ENCODE measurements at regions not wholly inside any gene's neighbourhood (a gene's known extent, or its start where the extent isn't known, plus 50 kb on each side); places are given as distances from the start of the nearest gene placed in this dataset.

DNA sequence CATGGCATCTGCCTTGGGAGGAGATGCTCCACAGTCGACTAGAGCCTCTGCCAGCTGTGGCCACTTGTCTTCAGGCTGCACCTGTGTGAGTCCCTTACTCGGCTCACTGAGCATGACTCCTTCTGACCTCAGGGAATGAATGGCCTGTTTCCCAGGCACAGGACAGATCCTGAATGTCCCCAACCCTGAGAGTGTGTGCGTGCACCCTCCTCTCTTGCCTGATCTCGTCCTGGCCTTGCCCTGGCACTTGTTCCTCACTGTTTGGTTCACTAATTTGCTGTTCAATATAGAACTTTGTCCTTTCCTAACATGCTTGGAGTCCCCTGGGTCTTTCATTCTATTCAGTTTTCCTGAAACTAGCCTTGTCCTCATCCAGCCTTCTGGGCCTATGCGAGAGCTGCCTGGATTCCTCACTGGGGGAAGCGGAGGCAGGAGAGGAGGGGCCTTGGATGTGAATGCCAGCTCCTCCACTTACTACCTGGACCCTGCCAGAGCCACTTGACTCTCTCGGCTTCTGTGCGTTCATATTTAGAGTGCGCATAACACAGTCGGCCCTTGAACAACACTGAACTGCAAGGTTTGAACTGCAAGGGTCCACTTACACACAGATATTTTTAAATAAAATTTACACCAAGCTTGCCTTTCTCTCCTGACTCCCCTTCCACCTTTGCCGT is 184.8 kb downstream of the ACKR3 start:
- H3K4ac ChIP-seq (ENCODE audit: low read depth, low read length) = no peak overlapping the region
- H3K4me1 ChIP-seq (ENCODE audit: control insufficient read depth, low read depth, low read length) = no peaks in the 10 kb centered on the region
- no peak overlapping the region for H3K56ac ChIP-seq (ENCODE audit: low read length)
- DNase-seq = no peak
- H3K27ac ChIP-seq (ENCODE audit: low read depth, low read length) = no peak overlapping the region
- WGBS (ENCODE audit: extremely low coverage, insufficient coverage, low lambda C conversion rate) = no CpG with 5 or more reads among the region's 11 CpGs
- no peaks in the 10 kb centered on the region for H3K27me3 ChIP-seq (ENCODE audit: insufficient read depth, low read length, poor library complexity)
- no peaks in the 10 kb centered on the region for H3K79me2 ChIP-seq (ENCODE audit: control insufficient read depth, insufficient read depth, low read length)
- no peaks in the 10 kb centered on the region for H3K36me3 ChIP-seq (ENCODE audit: control insufficient read depth, insufficient read depth, low read length)
- H3K23ac ChIP-seq (ENCODE audit: low read length) = no peak overlapping the region
- no peak overlapping the region for H4K8ac ChIP-seq (ENCODE audit: low read depth, low read length)
- H3K18ac ChIP-seq (ENCODE audit: low read length) = no peak overlapping the region
- H3K9ac ChIP-seq (ENCODE audit: low read length) = no peak overlapping the region
- no peak overlapping the region for H2AK5ac ChIP-seq (ENCODE audit: low read length)
- no peak overlapping the region for H2BK120ac ChIP-seq (ENCODE audit: low read depth, low read length)
- no peak overlapping the region for H3K4me2 ChIP-seq (ENCODE audit: low read length)
- no peak overlapping the region for H4K5ac ChIP-seq (ENCODE audit: low read length)
- H3K79me1 ChIP-seq (ENCODE audit: low read length) = no peaks in the 10 kb centered on the region
- no peak overlapping the region for H3K4me3 ChIP-seq (ENCODE audit: low read length)
- H2BK15ac ChIP-seq (replicated peaks; ENCODE audit: low read depth) = no peak overlapping the region
- no peak overlapping the region for H2BK5ac ChIP-seq (ENCODE audit: low read length)

DNA sequence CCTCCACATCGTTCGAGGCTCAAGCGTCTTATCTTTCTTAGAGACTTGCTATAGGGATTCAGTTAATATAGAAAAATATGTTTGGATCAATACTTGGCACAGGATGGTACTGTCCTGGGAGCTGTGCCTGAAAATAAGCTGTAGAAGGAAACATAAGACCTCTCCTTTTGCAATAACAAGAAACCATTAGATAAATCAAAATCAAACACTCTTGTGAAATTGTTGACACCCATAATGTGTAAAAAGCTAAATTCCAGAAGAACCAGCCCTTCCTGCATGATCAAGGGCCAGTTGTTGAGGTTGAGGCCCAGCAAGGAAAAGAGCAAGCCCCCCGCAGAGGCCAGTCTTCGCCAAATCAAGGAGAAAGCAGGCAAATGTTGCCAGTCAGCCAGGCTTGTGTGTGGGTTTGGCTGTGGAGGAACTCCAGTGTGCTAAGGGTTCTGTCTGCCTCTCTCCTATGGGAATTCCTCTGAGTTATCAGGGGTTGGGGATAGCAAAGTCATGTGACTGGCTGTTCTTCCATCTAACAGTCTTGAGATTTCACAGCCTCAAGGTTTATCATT is 185.7 kb downstream of the ACKR3 start:
- no peak for DNase-seq
- Histone ChIP-seq H2BK120ac (ENCODE audit: low read depth, low read length) (no peak overlapping the region), H3K4me1 (ENCODE audit: control insufficient read depth, low read depth, low read length) (no peaks in the 10 kb centered on the region), H3K18ac (ENCODE audit: low read length) (no peak overlapping the region), H3K36me3 (ENCODE audit: control insufficient read depth, insufficient read depth, low read length) (no peaks in the 10 kb centered on the region), H2AK5ac (ENCODE audit: low read length) (no peak overlapping the region), H3K9ac (ENCODE audit: low read length) (no peak overlapping the region), H3K79me2 (ENCODE audit: control insufficient read depth, insufficient read depth, low read length) (no peaks in the 10 kb centered on the region), H4K8ac (ENCODE audit: low read depth, low read length) (no peak overlapping the region), H3K27ac (ENCODE audit: low read depth, low read length) (no peak overlapping the region), H3K27me3 (ENCODE audit: insufficient read depth, low read length, poor library complexity) (no peaks in the 10 kb centered on the region), H3K4ac (ENCODE audit: low read depth, low read length) (no peak overlapping the region), H3K4me2 (ENCODE audit: low read length) (no peak overlapping the region), H2BK15ac (replicated peaks; ENCODE audit: low read depth) (no peak overlapping the region), H3K79me1 (ENCODE audit: low read length) (no peaks in the 10 kb centered on the region), H3K4me3 (ENCODE audit: low read length) (no peak overlapping the region), H4K5ac (ENCODE audit: low read length) (no peak overlapping the region), H2BK5ac (ENCODE audit: low read length) (no peak overlapping the region), H3K23ac (ENCODE audit: low read length) (no peak overlapping the region), H3K56ac (ENCODE audit: low read length) (no peak overlapping the region)
- no CpG with 5 or more reads among the region's 5 CpGs for WGBS (ENCODE audit: extremely low coverage, insufficient coverage, low lambda C conversion rate)

DNA sequence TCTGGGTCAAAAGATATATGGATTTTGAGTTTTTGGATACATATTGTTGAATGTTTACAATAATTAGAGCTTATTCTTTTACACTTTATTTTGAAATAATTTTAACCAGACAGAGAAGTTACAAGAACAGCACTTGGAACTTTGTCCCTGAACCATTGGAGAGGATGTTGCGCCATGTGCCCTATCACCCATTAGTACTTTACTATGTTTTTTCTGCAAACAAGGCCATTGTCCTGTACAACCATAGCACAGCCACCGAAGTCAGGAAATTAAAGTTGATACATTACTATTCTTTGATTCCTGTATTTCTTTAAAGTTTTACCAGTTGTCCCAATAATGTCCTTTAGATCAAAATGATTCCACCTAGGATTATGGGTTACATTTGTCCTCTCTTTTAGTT is 188.8 kb downstream of the ACKR3 start:
- no peak overlapping the region for H3K4me3 ChIP-seq (ENCODE audit: low read length)
- H3K79me2 ChIP-seq (ENCODE audit: control insufficient read depth, insufficient read depth, low read length) = no peaks in the 10 kb centered on the region
- no peak overlapping the region for H2BK5ac ChIP-seq (ENCODE audit: low read length)
- H3K56ac ChIP-seq (ENCODE audit: low read length) = no peak overlapping the region
- no peaks in the 10 kb centered on the region for H3K79me1 ChIP-seq (ENCODE audit: low read length)
- no peak overlapping the region for H3K27ac ChIP-seq (ENCODE audit: low read depth, low read length)
- H3K4me2 ChIP-seq (ENCODE audit: low read length) = no peak overlapping the region
- H2BK120ac ChIP-seq (ENCODE audit: low read depth, low read length) = no peak overlapping the region
- H4K5ac ChIP-seq (ENCODE audit: low read length) = no peak overlapping the region
- H3K9ac ChIP-seq (ENCODE audit: low read length) = no peak overlapping the region
- H2BK15ac ChIP-seq (replicated peaks; ENCODE audit: low read depth) = no peak overlapping the region
- no peaks in the 10 kb centered on the region for H3K4me1 ChIP-seq (ENCODE audit: control insufficient read depth, low read depth, low read length)
- no peak overlapping the region for H3K4ac ChIP-seq (ENCODE audit: low read depth, low read length)
- no peak overlapping the region for H3K18ac ChIP-seq (ENCODE audit: low read length)
- no peaks in the 10 kb centered on the region for H3K36me3 ChIP-seq (ENCODE audit: control insufficient read depth, insufficient read depth, low read length)
- no peak for DNase-seq
- no peak overlapping the region for H2AK5ac ChIP-seq (ENCODE audit: low read length)
- no peak overlapping the region for H4K8ac ChIP-seq (ENCODE audit: low read depth, low read length)
- H3K23ac ChIP-seq (ENCODE audit: low read length) = no peak overlapping the region
- no peaks in the 10 kb centered on the region for H3K27me3 ChIP-seq (ENCODE audit: insufficient read depth, low read length, poor library complexity)
- WGBS (ENCODE audit: extremely low coverage, insufficient coverage, low lambda C conversion rate) = no CpG with 5 or more reads among the region's 2 CpGs

DNA sequence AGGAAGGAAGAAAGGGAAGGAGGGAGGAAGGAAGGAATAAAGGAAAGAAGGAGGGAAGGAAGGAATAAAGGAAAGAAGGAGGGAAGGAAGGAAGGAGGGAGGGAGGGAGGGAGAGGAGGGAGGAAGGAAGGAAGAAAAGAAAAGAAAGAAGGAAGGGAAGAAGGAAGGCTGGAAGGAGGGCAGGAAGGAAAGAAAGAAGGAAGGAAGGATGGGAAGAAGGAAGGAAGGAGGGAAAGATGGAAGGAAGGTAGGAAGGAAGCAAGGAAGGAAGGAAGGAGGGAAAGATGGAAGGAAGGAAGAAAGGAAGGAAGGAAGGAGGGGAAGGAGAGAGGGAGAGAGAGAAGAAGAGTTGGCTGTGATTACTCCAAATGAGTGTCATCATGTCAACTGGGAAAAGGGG is 190.6 kb downstream of the ACKR3 start:
- no peak overlapping the region for H3K27ac ChIP-seq (ENCODE audit: low read depth, low read length)
- H3K18ac ChIP-seq (ENCODE audit: low read length) = no peak overlapping the region
- H3K23ac ChIP-seq (ENCODE audit: low read length) = no peak overlapping the region
- H4K5ac ChIP-seq (ENCODE audit: low read length) = no peak overlapping the region
- H2BK15ac ChIP-seq (replicated peaks; ENCODE audit: low read depth) = no peak overlapping the region
- H3K9ac ChIP-seq (ENCODE audit: low read length) = no peak overlapping the region
- no peaks in the 10 kb centered on the region for H3K79me1 ChIP-seq (ENCODE audit: low read length)
- no peak for DNase-seq
- H3K4me3 ChIP-seq (ENCODE audit: low read length) = no peak overlapping the region
- no peak overlapping the region for H2BK5ac ChIP-seq (ENCODE audit: low read length)
- H3K27me3 ChIP-seq (ENCODE audit: insufficient read depth, low read length, poor library complexity) = no peaks in the 10 kb centered on the region
- H3K4me2 ChIP-seq (ENCODE audit: low read length) = no peak overlapping the region
- no peaks in the 10 kb centered on the region for H3K36me3 ChIP-seq (ENCODE audit: control insufficient read depth, insufficient read depth, low read length)
- H2BK120ac ChIP-seq (ENCODE audit: low read depth, low read length) = no peak overlapping the region
- H3K56ac ChIP-seq (ENCODE audit: low read length) = no peak overlapping the region
- no peaks in the 10 kb centered on the region for H3K79me2 ChIP-seq (ENCODE audit: control insufficient read depth, insufficient read depth, low read length)
- H3K4me1 ChIP-seq (ENCODE audit: control insufficient read depth, low read depth, low read length) = no peaks in the 10 kb centered on the region
- no peak overlapping the region for H2AK5ac ChIP-seq (ENCODE audit: low read length)
- H3K4ac ChIP-seq (ENCODE audit: low read depth, low read length) = no peak overlapping the region
- H4K8ac ChIP-seq (ENCODE audit: low read depth, low read length) = no peak overlapping the region

DNA sequence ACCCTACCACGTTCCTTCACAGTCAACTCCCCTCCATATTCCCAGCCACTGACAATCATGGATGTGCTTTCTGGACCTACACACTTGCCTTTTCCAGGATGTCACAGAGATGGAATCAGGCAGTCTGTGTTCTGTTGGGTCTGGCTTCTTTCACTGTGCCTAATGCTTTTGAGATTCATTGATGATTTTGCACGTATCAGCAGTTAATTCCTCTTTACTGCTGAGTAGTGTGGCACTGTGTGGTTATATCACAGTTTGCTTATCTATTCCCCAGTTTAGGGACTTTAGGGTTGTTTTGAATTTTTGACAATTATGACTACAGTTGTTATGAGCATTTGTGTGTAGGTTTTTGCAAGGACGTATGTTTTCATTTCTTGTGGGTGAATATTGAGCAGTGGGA is 191.7 kb downstream of the ACKR3 start:
- no peak overlapping the region for H2BK5ac ChIP-seq (ENCODE audit: low read length)
- no peak overlapping the region for H4K8ac ChIP-seq (ENCODE audit: low read depth, low read length)
- no peak overlapping the region for H3K23ac ChIP-seq (ENCODE audit: low read length)
- H3K27ac ChIP-seq (ENCODE audit: low read depth, low read length) = no peak overlapping the region
- no peak overlapping the region for H3K4me2 ChIP-seq (ENCODE audit: low read length)
- H3K18ac ChIP-seq (ENCODE audit: low read length) = no peak overlapping the region
- DNase-seq = no peak
- no peak overlapping the region for H3K9ac ChIP-seq (ENCODE audit: low read length)
- no peak overlapping the region for H3K56ac ChIP-seq (ENCODE audit: low read length)
- no peaks in the 10 kb centered on the region for H3K79me2 ChIP-seq (ENCODE audit: control insufficient read depth, insufficient read depth, low read length)
- H2BK120ac ChIP-seq (ENCODE audit: low read depth, low read length) = no peak overlapping the region
- H3K4ac ChIP-seq (ENCODE audit: low read depth, low read length) = no peak overlapping the region
- H3K36me3 ChIP-seq (ENCODE audit: control insufficient read depth, insufficient read depth, low read length) = no peaks in the 10 kb centered on the region
- H2AK5ac ChIP-seq (ENCODE audit: low read length) = no peak overlapping the region
- H4K5ac ChIP-seq (ENCODE audit: low read length) = no peak overlapping the region
- no peak overlapping the region for H3K4me3 ChIP-seq (ENCODE audit: low read length)
- H3K27me3 ChIP-seq (ENCODE audit: insufficient read depth, low read length, poor library complexity) = no peaks in the 10 kb centered on the region
- no peak overlapping the region for H2BK15ac ChIP-seq (replicated peaks; ENCODE audit: low read depth)
- H3K79me1 ChIP-seq (ENCODE audit: low read length) = no peaks in the 10 kb centered on the region
- H3K4me1 ChIP-seq (ENCODE audit: control insufficient read depth, low read depth, low read length) = no peaks in the 10 kb centered on the region
- WGBS (ENCODE audit: extremely low coverage, insufficient coverage, low lambda C conversion rate) = no CpG with 5 or more reads among the region's 3 CpGs

DNA sequence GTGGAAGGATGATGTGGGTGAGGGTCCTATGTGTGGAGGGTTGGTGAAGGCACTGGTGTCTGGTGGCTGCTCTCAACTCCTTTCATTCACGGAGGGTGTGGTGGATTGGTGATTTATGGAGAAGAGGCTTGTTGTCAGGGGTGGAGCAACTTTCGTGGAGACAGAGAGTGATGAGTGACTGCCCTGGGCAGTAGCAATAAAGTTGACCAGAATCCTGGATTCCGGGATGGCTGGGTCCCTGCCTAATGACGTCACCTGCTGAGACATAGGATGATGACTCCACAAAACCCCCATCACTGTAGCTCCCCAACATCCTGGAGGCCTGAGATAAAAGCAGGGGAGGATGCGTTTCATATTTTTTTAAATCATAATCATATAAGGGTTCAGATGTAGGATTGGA is 193.0 kb downstream of the ACKR3 start:
- Histone ChIP-seq H3K4me1 (ENCODE audit: control insufficient read depth, low read depth, low read length) (no peaks in the 10 kb centered on the region), H3K27me3 (ENCODE audit: insufficient read depth, low read length, poor library complexity) (no peaks in the 10 kb centered on the region), H2BK120ac (ENCODE audit: low read depth, low read length) (no peak overlapping the region), H3K36me3 (ENCODE audit: control insufficient read depth, insufficient read depth, low read length) (no peaks in the 10 kb centered on the region), H2AK5ac (ENCODE audit: low read length) (no peak overlapping the region), H3K4me2 (ENCODE audit: low read length) (no peak overlapping the region), H3K27ac (ENCODE audit: low read depth, low read length) (no peak overlapping the region), H3K56ac (ENCODE audit: low read length) (no peak overlapping the region), H3K18ac (ENCODE audit: low read length) (no peak overlapping the region), H2BK15ac (replicated peaks; ENCODE audit: low read depth) (no peak overlapping the region), H4K5ac (ENCODE audit: low read length) (no peak overlapping the region), H4K8ac (ENCODE audit: low read depth, low read length) (no peak overlapping the region), H3K23ac (ENCODE audit: low read length) (no peak overlapping the region), H3K79me1 (ENCODE audit: low read length) (no peaks in the 10 kb centered on the region), H3K9ac (ENCODE audit: low read length) (no peak overlapping the region), H3K4me3 (ENCODE audit: low read length) (no peak overlapping the region), H3K4ac (ENCODE audit: low read depth, low read length) (no peak overlapping the region), H3K79me2 (ENCODE audit: control insufficient read depth, insufficient read depth, low read length) (no peaks in the 10 kb centered on the region), H2BK5ac (ENCODE audit: low read length) (no peak overlapping the region)
- WGBS (ENCODE audit: extremely low coverage, insufficient coverage, low lambda C conversion rate) = no CpG with 5 or more reads among the region's 5 CpGs
- DNase-seq = no peak

Data from mesendoderm (in vitro differentiated cells).